ENCODE measurements at regions not wholly inside any gene's neighbourhood (a gene's known extent, or its start where the extent isn't known, plus 50 kb on each side); places are given as distances from the start of the nearest gene placed in this dataset.
"Not testable (repeated sequence)": the region's sequence is repeated elsewhere in the genome, so short reads cannot be mapped to it uniquely, and the experiment has no call there.

DNA sequence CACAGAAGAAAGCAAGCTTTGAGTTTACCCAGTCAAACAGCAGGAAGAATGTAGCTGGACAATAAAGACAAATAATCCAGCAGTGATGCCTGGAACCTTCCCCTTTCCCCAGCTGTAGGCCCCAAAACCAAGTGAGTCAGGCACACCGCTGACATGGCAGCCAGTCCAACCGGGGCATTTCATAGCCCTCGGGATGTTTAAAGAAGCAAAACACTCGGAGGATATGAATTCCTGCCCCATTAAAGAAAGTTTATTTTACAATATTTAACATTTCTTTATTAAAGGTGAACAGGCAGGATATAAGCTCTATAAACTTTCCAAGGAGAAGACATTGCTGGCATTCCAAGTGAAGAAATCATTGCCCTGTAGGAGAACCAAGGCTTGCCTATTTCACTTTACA is 507.6 kb upstream of the TNP1 start:
- DNase-seq (ENCODE audit: low spot score) = no peak

- no peak for DNase-seq (ENCODE audit: low spot score)
Observed at GRCh38 chr2:217366966-217367365, 507.1 kb upstream of the TNP1 start.

GRCh38 chr2:217366266-217366895 is 506.5 kb upstream of the TNP1 start:
- DNase-seq (ENCODE audit: low spot score) = no peak

GRCh38 chr2:217365656-217366055 is 505.8 kb upstream of the TNP1 start:
- no peak for DNase-seq (ENCODE audit: low spot score)

GRCh38 chr2:217364224-217364623 is 504.4 kb upstream of the TNP1 start:
- DNase-seq (ENCODE audit: low spot score) = no peak

DNA sequence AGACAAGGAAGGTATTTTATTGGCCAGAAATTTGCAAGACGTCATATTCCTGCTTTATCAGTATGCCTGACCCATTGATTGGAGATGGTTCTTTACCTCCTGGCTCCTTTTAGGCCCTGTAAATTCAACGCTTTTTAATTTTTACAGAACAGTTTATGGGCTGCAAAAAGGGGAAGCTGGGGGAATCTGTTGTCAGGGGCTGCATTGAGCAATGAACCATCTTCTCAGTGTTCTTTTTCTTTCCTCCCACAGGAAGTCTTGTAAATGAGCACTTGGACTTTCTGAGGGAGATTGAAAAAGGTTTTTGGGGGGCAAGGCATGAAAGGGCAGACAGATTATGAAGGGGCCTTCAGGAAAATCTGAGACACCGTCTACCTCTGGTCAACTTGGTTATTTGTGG is 503.6 kb upstream of the TNP1 start:
- no peak for DNase-seq (ENCODE audit: low spot score)

GRCh38 chr2:217362710-217363109 is 502.8 kb upstream of the TNP1 start:
- no peak for DNase-seq (ENCODE audit: low spot score)

DNA sequence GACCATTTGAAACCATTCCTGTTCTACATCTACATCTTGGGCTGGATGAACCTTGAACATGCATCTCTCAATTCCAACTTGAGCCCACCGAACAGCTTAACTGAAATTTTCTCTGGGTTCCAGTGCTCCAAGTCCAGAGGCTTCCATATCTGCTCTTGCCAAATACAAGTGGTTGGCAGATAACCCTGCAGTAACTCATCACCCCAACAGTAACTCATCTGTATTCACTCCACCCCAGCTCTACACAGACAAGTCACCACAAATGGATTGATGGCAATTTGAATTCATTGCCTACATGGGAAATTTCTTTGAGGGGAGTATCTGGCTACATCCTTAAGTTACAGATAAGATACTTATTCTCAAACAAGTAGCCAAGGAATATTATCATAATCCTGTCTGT is 502.4 kb upstream of the TNP1 start:
- no peak for DNase-seq (ENCODE audit: low spot score)

- no peak for DNase-seq (ENCODE audit: low spot score)
Observed at GRCh38 chr2:217361483-217361880, 501.6 kb upstream of the TNP1 start.

DNA sequence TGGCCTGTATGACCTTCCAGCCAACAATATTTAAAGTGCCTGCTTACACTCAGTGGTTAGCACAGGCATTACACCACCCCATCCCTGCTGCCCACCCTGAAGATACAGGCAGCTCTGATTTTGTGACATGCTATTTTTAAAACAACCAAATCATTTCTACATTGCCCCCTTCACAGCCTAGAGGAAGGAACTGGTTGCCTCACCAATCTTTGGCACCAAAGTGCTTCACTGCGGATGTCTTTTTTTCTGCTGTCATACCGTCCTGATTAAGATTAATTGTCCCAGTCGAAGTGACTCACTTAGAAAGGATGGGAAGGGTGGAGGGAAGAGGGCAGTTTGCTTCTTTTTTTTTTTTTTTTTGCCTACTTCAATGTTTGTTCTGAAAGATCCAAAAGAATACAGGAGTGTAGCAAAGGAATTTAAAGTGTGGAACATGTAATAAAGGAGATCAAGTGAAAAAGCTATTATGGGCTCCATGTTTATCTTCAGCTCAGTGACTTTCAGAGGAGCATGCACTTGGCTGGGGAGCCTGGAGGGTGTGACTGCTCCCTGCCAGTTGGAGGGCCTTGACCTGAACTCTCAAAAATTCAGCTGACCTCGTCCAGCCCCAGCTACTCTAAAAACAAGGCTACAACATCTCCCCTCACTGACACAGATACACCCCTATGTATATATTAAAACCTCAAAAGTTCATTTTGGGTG is 501.1 kb upstream of the TNP1 start:
- DNase-seq (ENCODE audit: low spot score) = no peak

DNA sequence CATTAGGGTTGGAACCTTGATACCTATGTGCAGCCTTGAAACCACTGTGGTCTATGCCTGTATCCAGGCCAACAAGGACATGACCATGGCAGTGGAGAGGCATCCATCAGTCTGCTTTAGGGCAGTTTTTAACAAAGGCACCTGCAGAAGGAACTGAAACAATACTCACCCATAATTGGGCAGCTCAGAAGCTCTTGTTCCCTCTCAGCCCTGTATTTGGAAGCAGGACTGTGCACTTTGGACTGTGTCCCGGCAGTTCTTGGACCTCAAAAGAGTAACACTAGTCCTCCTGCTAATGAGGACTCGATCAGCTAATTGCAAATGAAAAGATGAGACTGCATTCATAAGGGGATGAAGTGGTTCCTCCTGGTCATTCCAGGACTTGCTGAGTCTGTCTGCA is 500.2 kb upstream of the TNP1 start:
- no peak for DNase-seq (ENCODE audit: low spot score)

GRCh38 chr2:217357886-217358620 is 498.2 kb upstream of the TNP1 start:
- no peak for DNase-seq (ENCODE audit: low spot score)

DNA sequence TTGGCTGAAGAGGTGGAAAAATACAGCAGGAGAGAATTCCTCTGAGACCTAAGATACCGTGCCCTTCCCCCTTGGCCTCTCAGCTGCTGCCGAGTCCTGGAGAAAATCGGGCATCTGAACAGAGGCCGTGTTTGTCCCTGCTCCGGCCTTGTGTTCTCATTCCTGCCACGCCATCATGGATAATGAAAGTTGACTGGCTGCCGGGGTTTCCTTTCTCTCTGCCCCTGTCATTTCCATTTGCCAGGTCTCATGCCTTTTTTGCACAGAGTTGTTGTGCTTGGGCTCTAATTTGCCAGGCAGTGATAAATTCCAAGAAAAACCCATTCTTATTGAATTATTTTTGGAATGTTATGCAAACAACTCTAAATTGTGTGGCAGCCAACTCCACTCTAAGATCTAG is 496.9 kb upstream of the TNP1 start:
- DNase-seq (ENCODE audit: low spot score) = no peak

DNA sequence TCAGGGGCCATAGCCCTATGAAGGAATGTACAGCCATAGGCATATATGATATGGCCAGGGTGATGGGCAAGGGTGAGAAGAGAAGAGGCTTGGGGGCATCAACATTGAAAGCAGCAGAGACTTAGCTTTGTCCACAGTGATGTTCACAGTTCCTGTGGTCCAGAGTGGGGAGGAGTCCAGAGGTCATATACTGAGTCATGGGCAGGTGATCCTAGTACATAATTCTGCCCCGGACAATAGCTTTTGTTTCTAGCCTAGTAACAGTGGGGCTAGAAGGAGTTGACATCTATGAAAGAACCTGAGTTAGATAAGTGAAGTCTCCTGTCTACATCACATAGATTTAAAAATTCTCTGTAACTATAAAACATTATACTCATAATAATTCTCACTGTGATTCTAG is 496.3 kb upstream of the TNP1 start:
- no peak for DNase-seq (ENCODE audit: low spot score)

- DNase-seq (ENCODE audit: low spot score) = no peak
Observed at GRCh38 chr2:217353591-217353990, 493.7 kb upstream of the TNP1 start.

GRCh38 chr2:217351378-217351777 is 491.5 kb upstream of the TNP1 start:
- no peak for DNase-seq (ENCODE audit: low spot score)

DNA sequence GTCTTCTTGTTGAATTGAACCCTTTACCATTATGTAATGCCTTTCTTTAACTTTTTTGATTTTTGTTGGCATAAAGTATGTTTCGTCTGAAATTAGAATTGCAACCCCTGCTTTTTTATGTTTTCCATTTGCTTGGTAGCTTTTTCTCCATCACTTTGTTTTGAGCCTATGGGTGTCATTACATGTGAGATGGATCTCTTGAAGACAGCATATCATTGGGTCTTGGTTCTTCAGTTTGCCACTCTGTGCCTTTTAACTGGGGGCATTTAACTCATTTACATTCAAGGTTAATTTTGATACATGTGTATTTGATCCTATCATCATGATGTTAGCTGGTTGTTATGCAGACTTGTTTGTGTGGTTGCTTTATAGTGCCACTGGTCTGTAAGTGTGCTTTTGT is 489.4 kb upstream of the TNP1 start:
- DNase-seq (ENCODE audit: low spot score) = no peak

GRCh38 chr2:217347630-217348029 is 487.8 kb upstream of the TNP1 start:
- not testable (repeated sequence) for DNase-seq (ENCODE audit: low spot score)

DNA sequence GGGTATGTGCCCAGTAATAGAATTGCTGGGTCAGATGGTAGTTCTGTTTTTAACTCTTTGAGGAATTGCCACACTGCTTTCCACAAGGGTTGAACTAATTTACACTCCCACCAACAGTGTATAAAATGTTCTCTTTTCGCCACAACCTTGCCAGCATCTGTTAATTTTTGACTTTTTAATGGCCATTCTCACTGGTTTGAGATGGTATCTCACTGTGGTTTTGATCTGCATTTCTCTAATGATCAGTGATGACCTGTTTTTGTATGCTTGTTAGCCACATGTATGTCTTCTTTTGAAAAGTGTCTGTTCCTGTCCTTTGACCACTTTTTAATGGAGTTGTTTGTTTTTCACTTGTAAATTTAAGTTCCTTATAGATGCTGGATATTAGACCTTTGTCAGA is 486.2 kb upstream of the TNP1 start:
- not testable (repeated sequence) for DNase-seq (ENCODE audit: low spot score)

DNA sequence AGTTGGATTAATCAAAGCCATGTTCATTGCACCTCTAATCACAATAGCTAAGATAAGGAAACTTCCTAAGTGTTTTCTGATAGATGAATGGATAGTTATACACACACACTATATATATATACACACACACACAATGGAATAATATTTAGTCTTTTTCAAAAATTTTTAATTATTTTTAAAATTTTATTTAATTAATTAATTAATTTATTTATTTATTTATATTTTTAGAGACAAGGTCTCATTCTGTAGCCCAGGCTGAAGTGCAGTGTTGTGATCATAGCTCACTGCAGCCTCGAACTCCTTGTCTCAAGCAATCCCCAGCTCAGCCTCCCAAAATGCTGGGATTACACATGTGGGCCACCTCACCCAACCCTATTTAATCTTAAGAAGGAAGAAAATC is 481.0 kb upstream of the TNP1 start:
- DNase-seq (ENCODE audit: low spot score) = no peak

- no peak for DNase-seq (ENCODE audit: low spot score)
Observed at GRCh38 chr2:217340176-217340575, 480.3 kb upstream of the TNP1 start.

DNA sequence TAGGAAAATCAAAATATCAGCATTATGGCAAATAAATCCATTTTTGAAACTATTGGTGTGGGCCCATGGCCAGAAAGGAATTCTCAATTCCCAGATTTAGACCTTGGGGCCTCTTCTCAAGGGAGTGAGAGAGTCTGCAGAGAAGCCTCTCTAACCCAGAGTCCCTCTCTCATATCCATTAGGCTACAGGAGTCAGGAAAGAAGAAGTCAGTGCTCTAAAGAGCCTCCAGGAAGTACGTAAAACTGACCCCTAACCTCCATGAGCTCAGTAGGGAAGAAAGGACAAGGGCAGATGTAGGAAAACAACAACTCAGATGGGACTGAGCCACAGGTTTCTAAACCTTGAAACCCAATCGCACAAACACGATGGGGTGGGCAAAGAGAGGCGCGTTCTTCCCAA is 479.9 kb upstream of the TNP1 start:
- no peak for DNase-seq (ENCODE audit: low spot score)

- DNase-seq (ENCODE audit: low spot score) = peak; percentile 24
Observed at GRCh38 chr2:217338306-217338916, 478.5 kb upstream of the TNP1 start.

All from RKO (cell line).